ENCODE measurements at regions not wholly inside any gene's neighbourhood (a gene's known extent, or its start where the extent isn't known, plus 50 kb on each side); places are given as distances from the start of the nearest gene placed in this dataset.
A peak's percentile ranks its signal among the peaks of the same experiment; 100 is the strongest.

- Histone ChIP-seq H3K36me3 (replicated peaks in 1 of 2; ENCODE audit: control insufficient read depth in 1 of 2, insufficient read depth in 2 of 2, low read length in 1 of 2) (no peaks in the 10 kb centered on the region), H3K4me1 (ENCODE audit: control insufficient read depth in 1 of 2, insufficient read depth in 2 of 2, low read depth in 1 of 2, low read length in 1 of 2) (peaks cover 2 to 12% of the 10 kb centered on the region in 2 experiments; a peak in 3 of 4 replicates), H4K20me1 (ENCODE audit: insufficient read depth) (no peaks in the 10 kb centered on the region), H3K4me3 (ENCODE audit: low read depth in 2 of 2, low read length in 1 of 2) (no peak overlapping the region), H3K4me2 (no peak overlapping the region), H3K9me3 (no peaks in the 10 kb centered on the region), H3K27ac (ENCODE audit: low read depth in 2 of 2, low read length in 1 of 2) (peak overlapping the region in 1 of 2 experiments; percentile 24; a peak in 1 of 4 replicates), H3K27me3 (ENCODE audit: insufficient read depth) (no peaks in the 10 kb centered on the region), H3K9ac (no peak overlapping the region), H3K79me2 (ENCODE audit: insufficient read depth) (no peaks in the 10 kb centered on the region), H2AFZ (ENCODE audit: low read depth) (no peak overlapping the region), H3F3A (replicated peaks; ENCODE audit: insufficient read depth) (peaks cover 16% of the 10 kb centered on the region), H3K9me2 (no peaks in the 10 kb centered on the region)
- WGBS (ENCODE audit: low lambda C conversion rate): 53% methylated on average over 2 of the region's 2 CpGs
- ChIA-PET CTCF (interaction anchor here (1.1 to 1.5 kb wide), 2 partner anchors 19 to 22 kb away, joined by 3 to 5 read pairs; no protein-coding TSS in a partner anchor), POLR2A (no interaction called here)
- no peak for DNase-seq
- no peak for TF ChIP-seq TEAD4 (IDR thresholded peaks at IDR 0.05; ENCODE audit: borderline replicate concordance, insufficient read depth)
- TF ChIP-seq RFX5 (IDR thresholded peaks at IDR 0.05; ENCODE audit: low read length): no peak
- no peak for TF ChIP-seq REST (IDR thresholded peaks at IDR 0.05; ENCODE audit: low read depth, low read length)
- no peak for TF ChIP-seq SIN3A (IDR thresholded peaks at IDR 0.05; ENCODE audit: borderline replicate concordance, low read depth, low read length)
- TF ChIP-seq NFIC (IDR thresholded peaks at IDR 0.05; ENCODE audit: borderline replicate concordance): peak; percentile 27; the same call in 1 of the 2 replicates
- no peak for TF ChIP-seq USF2 (IDR thresholded peaks at IDR 0.05; ENCODE audit: borderline replicate concordance, low read depth, low read length)
- no peak; the same call in 1 of the 2 replicates for TF ChIP-seq JUND (IDR thresholded peaks at IDR 0.05)
- TF ChIP-seq IRF3 (IDR thresholded peaks at IDR 0.05; ENCODE audit: low read depth, low read length): no peak
- TF ChIP-seq YY1 (IDR thresholded peaks at IDR 0.05; ENCODE audit: low read depth): no peak
- TF ChIP-seq MXI1 (IDR thresholded peaks at IDR 0.05; ENCODE audit: low read depth, low read length): no peak
- peak; percentile 57 for TF ChIP-seq PBX3 (IDR thresholded peaks at IDR 0.05)
- TF ChIP-seq SMC3 (IDR thresholded peaks at IDR 0.05; ENCODE audit: low read depth, low read length): no peak
- peak; percentile 3; the same call in 1 of the 2 replicates for TF ChIP-seq FOSL2 (IDR thresholded peaks at IDR 0.05; ENCODE audit: borderline replicate concordance, low read depth)
- TF ChIP-seq ZBTB33 (IDR thresholded peaks at IDR 0.05; ENCODE audit: borderline replicate concordance, low read depth): no peak
- no peak for TF ChIP-seq ELF1 (IDR thresholded peaks at IDR 0.05)
- TF ChIP-seq RAD21 (IDR thresholded peaks at IDR 0.05; ENCODE audit: low read length): no peak
- TF ChIP-seq, protein P1, sequence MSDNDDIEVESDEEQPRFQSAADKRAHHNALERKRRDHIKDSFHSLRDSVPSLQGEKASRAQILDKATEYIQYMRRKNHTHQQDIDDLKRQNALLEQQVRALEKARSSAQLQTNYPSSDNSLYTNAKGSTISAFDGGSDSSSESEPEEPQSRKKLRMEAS (IDR thresholded peaks at IDR 0.05; ENCODE audit: low read depth): no peak
- TF ChIP-seq, protein P2, sequence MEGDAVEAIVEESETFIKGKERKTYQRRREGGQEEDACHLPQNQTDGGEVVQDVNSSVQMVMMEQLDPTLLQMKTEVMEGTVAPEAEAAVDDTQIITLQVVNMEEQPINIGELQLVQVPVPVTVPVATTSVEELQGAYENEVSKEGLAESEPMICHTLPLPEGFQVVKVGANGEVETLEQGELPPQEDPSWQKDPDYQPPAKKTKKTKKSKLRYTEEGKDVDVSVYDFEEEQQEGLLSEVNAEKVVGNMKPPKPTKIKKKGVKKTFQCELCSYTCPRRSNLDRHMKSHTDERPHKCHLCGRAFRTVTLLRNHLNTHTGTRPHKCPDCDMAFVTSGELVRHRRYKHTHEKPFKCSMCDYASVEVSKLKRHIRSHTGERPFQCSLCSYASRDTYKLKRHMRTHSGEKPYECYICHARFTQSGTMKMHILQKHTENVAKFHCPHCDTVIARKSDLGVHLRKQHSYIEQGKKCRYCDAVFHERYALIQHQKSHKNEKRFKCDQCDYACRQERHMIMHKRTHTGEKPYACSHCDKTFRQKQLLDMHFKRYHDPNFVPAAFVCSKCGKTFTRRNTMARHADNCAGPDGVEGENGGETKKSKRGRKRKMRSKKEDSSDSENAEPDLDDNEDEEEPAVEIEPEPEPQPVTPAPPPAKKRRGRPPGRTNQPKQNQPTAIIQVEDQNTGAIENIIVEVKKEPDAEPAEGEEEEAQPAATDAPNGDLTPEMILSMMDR (IDR thresholded peaks at IDR 0.05): no peak
- TF ChIP-seq TAF1 (IDR thresholded peaks at IDR 0.05; ENCODE audit: borderline replicate concordance, low read depth, low read length): no peak
- TF ChIP-seq FOXM1 (IDR thresholded peaks at IDR 0.05; ENCODE audit: low read depth): no peak
- peak in 1 of 2 experiments; percentile 55; a peak in 1 of 4 replicates for TF ChIP-seq EP300 (IDR thresholded peaks at IDR 0.05; ENCODE audit: borderline replicate concordance in 1 of 2, low read depth in 1 of 2, low read length in 1 of 2)
- TF ChIP-seq GABPA (IDR thresholded peaks at IDR 0.05; ENCODE audit: low read depth): no peak
- no peak for TF ChIP-seq GATA2 (CRISPR knock-in tag; IDR thresholded peaks at IDR 0.05)
- TF ChIP-seq RCOR1 (IDR thresholded peaks at IDR 0.05; ENCODE audit: low read length): no peak
These were observed 216.5 kb upstream of the FN1 start for GRCh38 chr2:215652388-215652787.

Data from SK-N-SH (cell line).